Left cardiac atrium (tissue), 4 donors: ENCODE measurements at regions not wholly inside any gene's neighbourhood (a gene's known extent, or its start where the extent isn't known, plus 50 kb on each side); places are given as distances from the start of the nearest gene placed in this dataset.

Experiments
- ATAC-seq, 2 donors: fragments of 200-7000 bp; cut with Tn5 transposase; one replicate each; pipeline ENCODE4 v1.9.1; 2020; ENCODE audit warnings: mild to moderate bottlenecking in 2 of 2, moderate library complexity in 2 of 2
- DNase-seq: peaks from one replicate; pipeline ENCODE4 v3.0.0-alpha.2; 2020
- intact Hi-C, 2 donors: fragments of 100-400 bp; cut with DNase I; formaldehyde crosslinking; loops; one replicate each; pipeline versions ENCODE4 v1.14.1 to v1.15.1; 2022 to 2023
- donor health status: DM: no; HTN: yes; CAD: no.
- donor health status: DM: no; HTN: yes; CAD: no; lungs with severe emphysema.
- donor health status: DM: yes; HTN: yes; CAD: no.
- donor health status: Dilated cardiomyopathy.

DNA sequence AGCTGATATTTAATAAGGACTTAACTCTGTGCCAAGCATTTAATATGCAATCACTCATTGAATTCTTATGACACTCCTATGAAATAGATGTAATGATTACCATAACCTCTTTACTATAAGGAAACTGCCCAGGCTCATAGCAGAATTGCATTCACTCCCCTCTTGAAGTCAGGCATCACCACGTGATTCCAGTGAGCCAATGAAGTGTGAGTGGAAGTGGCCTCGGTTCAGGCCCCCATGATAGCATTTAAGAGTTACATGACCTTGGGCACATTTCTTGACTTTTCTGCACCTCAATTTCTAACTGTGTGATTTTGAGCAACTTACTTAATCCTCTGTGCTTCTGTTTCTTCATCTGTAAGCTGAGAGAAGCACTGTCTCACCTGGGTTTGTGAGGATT is 62.8 kb upstream of the CLDN18 start:
- DNase-seq (no peak), ATAC-seq (no peak)
- intact Hi-C loops: loop anchor here in 1 of 2 donors (5.0 to 10.0 kb wide), 2 partner anchors 845 to 912 kb away; no protein-coding TSS in a partner anchor

GRCh38 chr3:137948400-137949072 is 61.4 kb upstream of the CLDN18 start:
- DNase-seq: no peak
- ATAC-seq: no peak
- intact Hi-C loops: loop anchor here in 1 of 2 donors (5.0 to 10.0 kb wide), 2 partner anchors 846 to 914 kb away; no protein-coding TSS in a partner anchor

- DNase-seq (no peak), ATAC-seq (no peak)
- intact Hi-C loops: no loop called here
Measured at GRCh38 chr3:137958636-137959035, 51.3 kb upstream of the CLDN18 start.
